ENCODE measurements at regions not wholly inside any gene's neighbourhood (a gene's known extent, or its start where the extent isn't known, plus 50 kb on each side); places are given as distances from the start of the nearest gene placed in this dataset.

GRCh38 chr3:64397573-64397972 lies 172.3 kb upstream of the PRICKLE2 start:
- Histone ChIP-seq H3K9ac (ENCODE audit: low read length in 3 of 3) (no peak overlapping the region), H3K4me3 (ENCODE audit: low read length in 3 of 3) (no peak overlapping the region), H3K4me1 (ENCODE audit: control insufficient read depth in 2 of 3, insufficient read depth in 2 of 3, low read depth in 1 of 3, low read length in 3 of 3) (no peaks in the 10 kb centered on the region), H3K27me3 (ENCODE audit: control insufficient read depth, insufficient read depth, low read length) (no peaks in the 10 kb centered on the region), H3K9me3 (ENCODE audit: control insufficient read depth in 2 of 3, insufficient read depth in 1 of 3, low read length in 3 of 3) (no peaks in the 10 kb centered on the region), H3K27ac (ENCODE audit: low read depth in 2 of 2, low read length in 2 of 2) (no peak overlapping the region), H3K36me3 (ENCODE audit: control insufficient read depth in 2 of 3, insufficient read depth in 3 of 3, low read length in 3 of 3) (no peaks in the 10 kb centered on the region)
- intact Hi-C loops (cut with DNase I) = loop anchor here (5.0 kb wide), 1 partner anchor 365 kb away; no protein-coding TSS in a partner anchor
- FAIRE-seq (no peak), DNase-seq (no peak)
- TF ChIP-seq CTCF (IDR thresholded peaks at IDR 0.05; ENCODE audit: borderline replicate concordance, extremely low read depth, insufficient read depth) = no peak

DNA sequence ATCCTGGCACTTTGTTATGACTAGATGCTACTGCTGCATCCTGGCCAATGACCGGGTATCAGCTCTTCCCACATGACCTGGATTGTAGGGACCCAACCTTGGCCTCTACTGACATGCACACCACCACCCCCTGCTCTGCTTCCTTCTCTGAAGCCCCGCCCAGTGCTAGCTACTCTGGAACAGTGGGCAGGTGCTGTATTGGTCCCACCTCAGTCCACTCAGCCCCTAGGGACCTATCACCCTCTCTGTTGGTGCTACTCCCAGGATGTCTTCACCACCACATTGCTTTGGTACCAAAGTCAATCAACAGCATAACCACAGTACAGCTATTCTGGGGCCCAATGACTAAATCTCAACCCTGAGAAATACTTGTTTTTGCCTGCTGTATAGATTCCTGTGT lies 170.2 kb upstream of the PRICKLE2 start:
- H3K9me3 ChIP-seq (ENCODE audit: control insufficient read depth in 2 of 3, insufficient read depth in 1 of 3, low read length in 3 of 3) = no peaks in the 10 kb centered on the region
- no peaks in the 10 kb centered on the region for H3K27me3 ChIP-seq (ENCODE audit: control insufficient read depth, insufficient read depth, low read length)
- no peaks in the 10 kb centered on the region for H3K4me1 ChIP-seq (ENCODE audit: control insufficient read depth in 2 of 3, insufficient read depth in 2 of 3, low read depth in 1 of 3, low read length in 3 of 3)
- no peak for FAIRE-seq
- TF ChIP-seq CTCF (IDR thresholded peaks at IDR 0.05; ENCODE audit: borderline replicate concordance, extremely low read depth, insufficient read depth) = no peak
- H3K4me3 ChIP-seq (ENCODE audit: low read length in 3 of 3) = no peak overlapping the region
- DNase-seq = no peak
- no peak overlapping the region for H3K9ac ChIP-seq (ENCODE audit: low read length in 3 of 3)
- no peak overlapping the region for H3K27ac ChIP-seq (ENCODE audit: low read depth in 2 of 2, low read length in 2 of 2)
- no peaks in the 10 kb centered on the region for H3K36me3 ChIP-seq (ENCODE audit: control insufficient read depth in 2 of 3, insufficient read depth in 3 of 3, low read length in 3 of 3)
- intact Hi-C loops (cut with DNase I) = loop anchor here (5.0 kb wide), 1 partner anchor 363 kb away; no protein-coding TSS in a partner anchor

GRCh38 chr3:64393193-64393592 lies 167.9 kb upstream of the PRICKLE2 start:
- no peaks in the 10 kb centered on the region for H3K9me3 ChIP-seq (ENCODE audit: control insufficient read depth in 2 of 3, insufficient read depth in 1 of 3, low read length in 3 of 3)
- FAIRE-seq = no peak

More at GRCh38 chr3:64393193-64393592, 167.9 kb upstream of the PRICKLE2 start:
- intact Hi-C loops (cut with DNase I) = no loop called here
- no peaks in the 10 kb centered on the region for H3K4me1 ChIP-seq (ENCODE audit: control insufficient read depth in 2 of 3, insufficient read depth in 2 of 3, low read depth in 1 of 3, low read length in 3 of 3)
- no peak overlapping the region for H3K4me3 ChIP-seq (ENCODE audit: low read length in 3 of 3)
- no peak overlapping the region for H3K27ac ChIP-seq (ENCODE audit: low read depth in 2 of 2, low read length in 2 of 2)
- no peak for TF ChIP-seq CTCF (IDR thresholded peaks at IDR 0.05; ENCODE audit: borderline replicate concordance, extremely low read depth, insufficient read depth)
- no peak for DNase-seq
- no peaks in the 10 kb centered on the region for H3K36me3 ChIP-seq (ENCODE audit: control insufficient read depth in 2 of 3, insufficient read depth in 3 of 3, low read length in 3 of 3)
- H3K27me3 ChIP-seq (ENCODE audit: control insufficient read depth, insufficient read depth, low read length) = no peaks in the 10 kb centered on the region
- no peak overlapping the region for H3K9ac ChIP-seq (ENCODE audit: low read length in 3 of 3)

All from kidney (tissue), 13 donors.